ENCODE measurements at regions not wholly inside any gene's neighbourhood (a gene's known extent, or its start where the extent isn't known, plus 50 kb on each side); places are given as distances from the start of the nearest gene placed in this dataset.

DNA sequence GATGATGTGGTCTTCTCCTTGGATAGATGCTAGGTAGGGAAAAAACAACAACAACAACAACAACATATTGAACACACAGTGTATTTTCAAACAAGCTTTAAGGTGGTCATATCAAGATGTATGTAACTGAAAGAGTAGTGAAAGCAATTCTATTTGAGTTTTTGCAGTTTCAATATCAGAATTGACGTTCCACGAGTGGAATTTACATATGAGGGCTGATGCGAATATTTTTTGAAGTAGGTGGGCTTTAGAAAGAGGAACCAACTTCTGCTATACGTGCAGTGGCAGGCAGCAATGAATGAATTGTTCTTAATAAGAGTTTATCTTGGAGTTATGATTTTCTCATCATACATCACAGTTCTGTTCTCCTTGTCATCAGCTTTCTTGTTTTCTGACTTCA, 151.9 kb upstream of the CNTN3 start:
- TF ChIP-seq, protein P1, sequence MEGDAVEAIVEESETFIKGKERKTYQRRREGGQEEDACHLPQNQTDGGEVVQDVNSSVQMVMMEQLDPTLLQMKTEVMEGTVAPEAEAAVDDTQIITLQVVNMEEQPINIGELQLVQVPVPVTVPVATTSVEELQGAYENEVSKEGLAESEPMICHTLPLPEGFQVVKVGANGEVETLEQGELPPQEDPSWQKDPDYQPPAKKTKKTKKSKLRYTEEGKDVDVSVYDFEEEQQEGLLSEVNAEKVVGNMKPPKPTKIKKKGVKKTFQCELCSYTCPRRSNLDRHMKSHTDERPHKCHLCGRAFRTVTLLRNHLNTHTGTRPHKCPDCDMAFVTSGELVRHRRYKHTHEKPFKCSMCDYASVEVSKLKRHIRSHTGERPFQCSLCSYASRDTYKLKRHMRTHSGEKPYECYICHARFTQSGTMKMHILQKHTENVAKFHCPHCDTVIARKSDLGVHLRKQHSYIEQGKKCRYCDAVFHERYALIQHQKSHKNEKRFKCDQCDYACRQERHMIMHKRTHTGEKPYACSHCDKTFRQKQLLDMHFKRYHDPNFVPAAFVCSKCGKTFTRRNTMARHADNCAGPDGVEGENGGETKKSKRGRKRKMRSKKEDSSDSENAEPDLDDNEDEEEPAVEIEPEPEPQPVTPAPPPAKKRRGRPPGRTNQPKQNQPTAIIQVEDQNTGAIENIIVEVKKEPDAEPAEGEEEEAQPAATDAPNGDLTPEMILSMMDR (conservative IDR thresholded peaks at IDR 0.05; ENCODE audit: control insufficient read depth, insufficient read depth, low read depth, low read length): no peak
- H3K4me3 ChIP-seq (ENCODE audit: control insufficient read depth, low read depth, low read length): no peak overlapping the region

DNA sequence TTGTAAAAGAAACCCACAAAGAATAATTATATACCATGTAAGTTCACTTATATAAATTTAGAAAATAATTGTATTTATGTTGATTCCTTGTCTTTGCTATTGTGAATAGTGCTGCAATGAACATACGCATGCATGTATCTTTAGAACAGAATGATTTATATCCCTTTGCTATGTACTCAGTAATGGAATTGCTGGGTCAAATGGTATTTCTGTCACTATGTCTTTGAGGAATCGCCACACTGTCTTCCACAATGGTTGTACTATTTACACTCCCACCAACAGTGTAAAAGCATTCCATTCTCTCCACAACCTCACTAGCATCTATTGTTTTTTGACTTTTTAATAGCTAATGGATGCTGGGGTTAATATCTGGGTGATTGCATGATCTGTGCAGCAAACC, 149.4 kb upstream of the CNTN3 start:
- H3K4me3 ChIP-seq (ENCODE audit: control insufficient read depth, low read depth, low read length): no peak overlapping the region
- no peak for DNase-seq (ENCODE audit: low read depth)
- TF ChIP-seq, protein P1 (conservative IDR thresholded peaks at IDR 0.05; ENCODE audit: control insufficient read depth, insufficient read depth, low read depth, low read length): no peak

More for the DNA sequence above, 151.9 kb upstream of the CNTN3 start:
- no peak for DNase-seq (ENCODE audit: low read depth)

DNA sequence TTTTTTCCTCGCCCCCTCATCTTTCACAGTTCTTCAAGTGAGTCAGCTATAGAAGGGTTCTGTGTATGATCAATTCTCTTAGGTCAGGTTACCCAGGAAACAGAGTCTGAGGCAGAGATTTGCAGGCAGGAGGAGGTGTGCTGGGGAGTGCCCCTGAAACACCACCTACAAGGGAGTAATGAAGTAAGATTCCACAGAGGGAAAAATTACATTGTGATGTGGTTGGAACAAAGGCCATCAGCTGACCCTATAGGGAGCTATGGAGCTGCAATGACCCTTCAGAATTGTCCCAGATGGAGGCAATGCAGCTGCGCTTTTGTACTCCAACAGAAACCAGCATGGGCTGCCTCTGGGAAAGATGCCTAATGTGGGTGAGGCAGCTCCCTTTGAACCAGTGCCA, 142.2 kb upstream of the CNTN3 start:
- H3K4me3 ChIP-seq (ENCODE audit: control insufficient read depth, low read depth, low read length): no peak overlapping the region
- TF ChIP-seq, protein P1 (conservative IDR thresholded peaks at IDR 0.05; ENCODE audit: control insufficient read depth, insufficient read depth, low read depth, low read length): no peak

DNA sequence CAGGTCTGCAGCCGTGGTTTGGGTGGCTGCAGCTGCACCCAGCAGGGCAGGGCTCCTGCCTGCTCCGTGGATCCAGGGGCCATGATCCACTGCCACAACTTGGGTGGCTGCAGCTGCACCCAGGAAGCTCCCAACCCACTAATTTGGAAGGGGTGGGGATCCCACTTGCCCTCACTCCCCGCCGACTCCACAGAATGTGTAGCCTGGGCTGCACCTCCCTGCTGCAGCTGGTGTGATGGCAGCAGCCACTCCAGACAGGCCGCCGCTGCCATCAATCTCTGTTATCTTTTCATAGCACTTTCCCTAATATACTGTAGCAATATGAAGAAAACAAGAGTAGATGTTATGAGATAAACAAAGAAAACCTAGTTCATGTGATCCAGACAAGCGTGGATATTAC, 137.8 kb upstream of the CNTN3 start:
- TF ChIP-seq, protein P1 (conservative IDR thresholded peaks at IDR 0.05; ENCODE audit: control insufficient read depth, insufficient read depth, low read depth, low read length): no peak
- no peak overlapping the region for H3K4me3 ChIP-seq (ENCODE audit: control insufficient read depth, low read depth, low read length)
- no peak for DNase-seq (ENCODE audit: low read depth)

More for the DNA sequence above, 142.2 kb upstream of the CNTN3 start:
- peak; percentile 23 for DNase-seq (ENCODE audit: low read depth)

DNA sequence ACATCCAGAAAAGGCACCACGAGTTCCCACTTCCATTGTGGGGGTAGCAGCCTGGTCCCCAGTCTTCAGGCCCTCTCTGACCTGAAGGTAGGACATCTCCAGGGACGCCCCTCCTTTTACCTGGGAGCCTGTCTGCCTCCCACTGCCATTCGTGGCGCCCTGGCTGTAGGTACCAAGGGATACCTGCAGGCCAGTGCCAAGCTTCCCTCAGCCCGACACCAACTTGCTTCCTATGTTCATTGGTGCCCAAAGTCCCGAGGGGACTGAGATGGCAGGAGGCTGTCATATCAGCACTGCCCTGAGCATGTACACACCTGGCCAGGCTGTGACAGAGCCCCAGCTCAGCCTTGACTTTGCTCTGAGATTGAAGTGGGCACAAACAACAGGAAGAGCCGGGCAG, 137.3 kb upstream of the CNTN3 start:
- no peak for DNase-seq (ENCODE audit: low read depth)
- TF ChIP-seq, protein P1 (conservative IDR thresholded peaks at IDR 0.05; ENCODE audit: control insufficient read depth, insufficient read depth, low read depth, low read length): no peak
- H3K4me3 ChIP-seq (ENCODE audit: control insufficient read depth, low read depth, low read length): no peak overlapping the region

DNA sequence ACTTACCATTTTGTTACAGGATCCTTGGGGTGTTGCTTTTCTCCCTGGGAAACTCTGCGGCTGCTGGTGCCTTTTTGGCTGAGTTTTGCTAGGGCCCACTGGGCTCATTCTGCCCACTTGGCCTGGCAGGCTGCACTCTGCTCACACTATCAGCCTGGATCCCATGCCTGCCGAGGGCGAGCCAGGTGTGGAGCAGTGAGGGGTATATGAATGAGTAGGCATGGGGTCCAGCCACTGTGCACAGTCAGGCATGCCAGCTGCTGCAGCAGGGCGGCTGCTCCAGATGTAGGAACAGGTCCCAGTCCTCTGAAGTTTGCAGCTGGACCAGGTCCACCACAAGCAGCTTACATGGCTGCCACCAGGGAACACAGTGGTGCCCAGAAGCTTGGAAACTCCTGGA, 136.4 kb upstream of the CNTN3 start:
- no peak for DNase-seq (ENCODE audit: low read depth)
- TF ChIP-seq, protein P1 (conservative IDR thresholded peaks at IDR 0.05; ENCODE audit: control insufficient read depth, insufficient read depth, low read depth, low read length): no peak
- H3K4me3 ChIP-seq (ENCODE audit: control insufficient read depth, low read depth, low read length): no peak overlapping the region

DNA sequence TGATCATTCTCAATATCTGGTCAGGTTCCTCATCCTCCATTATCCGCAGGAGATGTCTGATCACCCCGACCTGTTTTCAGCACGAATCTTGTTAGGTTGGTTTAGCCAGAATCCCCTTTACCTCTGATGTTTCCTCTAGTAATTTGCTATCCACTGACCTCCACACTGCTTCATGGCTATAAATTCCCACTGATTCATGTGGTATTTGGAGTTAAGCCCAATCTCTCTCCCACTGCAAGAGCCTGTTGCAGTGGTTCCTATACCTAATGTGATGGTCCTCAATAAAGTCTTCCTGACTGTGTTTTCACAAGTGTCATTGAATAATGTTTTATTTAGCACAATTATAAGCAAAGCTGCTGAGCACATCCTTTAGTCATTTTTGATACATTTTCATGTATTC, 124.8 kb upstream of the CNTN3 start:
- no peak for DNase-seq (ENCODE audit: low read depth)
- TF ChIP-seq, protein P1 (conservative IDR thresholded peaks at IDR 0.05; ENCODE audit: control insufficient read depth, insufficient read depth, low read depth, low read length): no peak

More for the DNA sequence above, 124.8 kb upstream of the CNTN3 start:
- no peak overlapping the region for H3K4me3 ChIP-seq (ENCODE audit: control insufficient read depth, low read depth, low read length)

All from fibroblast of mammary gland (primary cell).